ENCODE measurements at regions not wholly inside any gene's neighbourhood (a gene's known extent, or its start where the extent isn't known, plus 50 kb on each side); places are given as distances from the start of the nearest gene placed in this dataset.

DNA sequence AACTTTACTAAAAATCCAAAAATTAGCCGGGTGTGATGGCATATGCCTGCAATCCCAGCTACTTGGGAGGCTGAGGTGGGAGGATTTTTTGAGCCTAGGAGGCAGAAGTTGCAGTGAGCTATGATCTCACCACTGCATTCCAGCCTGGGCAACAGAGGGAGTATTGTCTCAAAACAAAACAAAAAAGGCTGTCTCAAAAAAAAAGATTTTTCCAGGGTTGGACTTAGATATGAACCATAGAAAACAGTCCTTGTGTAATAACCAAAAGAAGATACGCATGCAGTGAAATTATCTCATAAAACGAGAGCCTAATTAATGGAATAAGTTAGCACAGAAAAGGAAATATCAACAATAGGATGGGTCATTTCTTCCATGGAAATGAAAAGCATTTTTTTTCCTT lies 320.4 kb upstream of the RASGRP1 start:
- no peaks in the 10 kb centered on the region for H3K36me3 Mint-ChIP-seq (ENCODE audit: insufficient read depth)
- H3K4me3 Mint-ChIP-seq (ENCODE audit: low read depth), result no peak overlapping the region
- TF ChIP-seq, protein P1, sequence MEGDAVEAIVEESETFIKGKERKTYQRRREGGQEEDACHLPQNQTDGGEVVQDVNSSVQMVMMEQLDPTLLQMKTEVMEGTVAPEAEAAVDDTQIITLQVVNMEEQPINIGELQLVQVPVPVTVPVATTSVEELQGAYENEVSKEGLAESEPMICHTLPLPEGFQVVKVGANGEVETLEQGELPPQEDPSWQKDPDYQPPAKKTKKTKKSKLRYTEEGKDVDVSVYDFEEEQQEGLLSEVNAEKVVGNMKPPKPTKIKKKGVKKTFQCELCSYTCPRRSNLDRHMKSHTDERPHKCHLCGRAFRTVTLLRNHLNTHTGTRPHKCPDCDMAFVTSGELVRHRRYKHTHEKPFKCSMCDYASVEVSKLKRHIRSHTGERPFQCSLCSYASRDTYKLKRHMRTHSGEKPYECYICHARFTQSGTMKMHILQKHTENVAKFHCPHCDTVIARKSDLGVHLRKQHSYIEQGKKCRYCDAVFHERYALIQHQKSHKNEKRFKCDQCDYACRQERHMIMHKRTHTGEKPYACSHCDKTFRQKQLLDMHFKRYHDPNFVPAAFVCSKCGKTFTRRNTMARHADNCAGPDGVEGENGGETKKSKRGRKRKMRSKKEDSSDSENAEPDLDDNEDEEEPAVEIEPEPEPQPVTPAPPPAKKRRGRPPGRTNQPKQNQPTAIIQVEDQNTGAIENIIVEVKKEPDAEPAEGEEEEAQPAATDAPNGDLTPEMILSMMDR (IDR thresholded peaks at IDR 0.05; ENCODE audit: unreplicated experiment), result no peak
- H3K27ac Mint-ChIP-seq, result no peak overlapping the region
- no peaks in the 10 kb centered on the region for H3K27me3 Mint-ChIP-seq
- no peak for DNase-seq (ENCODE audit: low spot score, unreplicated experiment)
- no peaks in the 10 kb centered on the region for H3K9me3 Mint-ChIP-seq (ENCODE audit: low read depth)
- peaks cover 20% of the 10 kb centered on the region for H3K4me1 Mint-ChIP-seq (ENCODE audit: low read depth)

DNA sequence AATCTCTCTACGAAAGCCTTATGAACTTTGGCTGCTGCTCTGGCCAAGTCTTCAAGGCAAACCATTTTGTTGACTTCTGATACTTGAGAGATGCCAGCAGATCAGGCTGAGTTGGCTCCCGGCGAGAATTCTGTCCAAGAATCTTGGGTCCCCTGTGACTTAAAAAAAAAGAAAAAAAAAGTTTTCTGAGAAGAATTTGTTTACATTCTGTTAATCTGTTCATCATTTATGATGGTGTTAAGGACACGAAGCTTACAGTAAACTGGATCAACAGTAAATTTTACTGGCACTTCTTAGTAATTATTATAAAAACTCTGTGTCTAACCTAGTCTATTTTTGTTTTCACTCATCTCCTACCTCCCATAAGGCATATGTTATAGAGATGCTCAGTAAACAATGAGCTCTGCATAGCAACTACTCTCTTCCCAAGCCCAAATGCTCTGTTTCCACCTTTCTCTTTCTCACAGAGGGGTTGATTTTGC lies 320.9 kb upstream of the RASGRP1 start:
- no peak overlapping the region for H3K27ac Mint-ChIP-seq
- no peaks in the 10 kb centered on the region for H3K27me3 Mint-ChIP-seq
- peaks cover 22% of the 10 kb centered on the region for H3K4me1 Mint-ChIP-seq (ENCODE audit: low read depth)
- TF ChIP-seq, protein P1 (IDR thresholded peaks at IDR 0.05; ENCODE audit: unreplicated experiment), result no peak
- H3K36me3 Mint-ChIP-seq (ENCODE audit: insufficient read depth), result no peaks in the 10 kb centered on the region
- DNase-seq (ENCODE audit: low spot score, unreplicated experiment), result no peak
- no peaks in the 10 kb centered on the region for H3K9me3 Mint-ChIP-seq (ENCODE audit: low read depth)
- H3K4me3 Mint-ChIP-seq (ENCODE audit: low read depth), result no peak overlapping the region

DNA sequence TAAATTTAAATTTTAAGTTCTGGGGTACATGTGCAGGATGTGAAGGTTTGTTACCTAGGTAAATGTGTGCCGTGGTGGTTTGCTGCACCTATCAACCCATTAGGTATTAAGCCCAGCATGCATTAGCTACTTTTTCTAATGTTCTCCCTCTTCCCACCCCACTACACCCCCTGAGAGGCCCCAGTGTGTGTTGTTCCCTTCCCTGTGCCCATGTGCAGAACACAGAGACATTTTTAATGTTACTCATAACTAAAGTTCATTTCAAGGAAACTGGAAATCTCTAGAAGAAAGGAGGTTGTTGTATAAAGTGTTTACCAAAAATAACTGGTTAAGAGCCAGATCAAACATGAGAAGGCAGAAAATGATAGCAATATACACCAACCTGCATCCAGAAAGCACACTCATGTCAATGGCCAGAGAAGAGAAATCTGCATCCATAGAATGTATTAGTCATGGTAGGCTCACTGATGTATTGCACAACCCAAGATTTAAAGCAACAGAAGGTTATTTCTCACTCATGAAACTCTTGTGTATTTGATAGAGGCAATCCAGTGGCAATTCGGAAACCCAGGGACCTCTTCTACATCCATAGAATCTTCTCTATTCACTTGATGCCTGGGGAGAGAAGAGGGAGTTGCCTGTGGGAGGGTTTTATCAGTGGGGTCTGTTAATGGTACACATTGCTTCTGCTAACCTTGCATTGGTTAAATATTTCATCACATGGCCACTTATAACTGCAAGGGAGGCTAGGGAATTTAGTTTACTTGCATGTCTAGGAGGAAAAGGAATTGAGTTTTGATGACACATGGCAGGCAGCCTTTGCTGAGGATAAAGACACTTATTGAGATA lies 321.9 kb upstream of the RASGRP1 start:
- TF ChIP-seq, protein P1 (IDR thresholded peaks at IDR 0.05; ENCODE audit: unreplicated experiment), result no peak
- Mint-ChIP-seq H3K4me1 (ENCODE audit: low read depth) (peaks cover 22% of the 10 kb centered on the region), H3K4me3 (ENCODE audit: low read depth) (no peak overlapping the region), H3K9me3 (ENCODE audit: low read depth) (no peaks in the 10 kb centered on the region), H3K36me3 (ENCODE audit: insufficient read depth) (no peaks in the 10 kb centered on the region), H3K27me3 (no peaks in the 10 kb centered on the region), H3K27ac (no peak overlapping the region)
- DNase-seq (ENCODE audit: low spot score, unreplicated experiment), result no peak

DNA sequence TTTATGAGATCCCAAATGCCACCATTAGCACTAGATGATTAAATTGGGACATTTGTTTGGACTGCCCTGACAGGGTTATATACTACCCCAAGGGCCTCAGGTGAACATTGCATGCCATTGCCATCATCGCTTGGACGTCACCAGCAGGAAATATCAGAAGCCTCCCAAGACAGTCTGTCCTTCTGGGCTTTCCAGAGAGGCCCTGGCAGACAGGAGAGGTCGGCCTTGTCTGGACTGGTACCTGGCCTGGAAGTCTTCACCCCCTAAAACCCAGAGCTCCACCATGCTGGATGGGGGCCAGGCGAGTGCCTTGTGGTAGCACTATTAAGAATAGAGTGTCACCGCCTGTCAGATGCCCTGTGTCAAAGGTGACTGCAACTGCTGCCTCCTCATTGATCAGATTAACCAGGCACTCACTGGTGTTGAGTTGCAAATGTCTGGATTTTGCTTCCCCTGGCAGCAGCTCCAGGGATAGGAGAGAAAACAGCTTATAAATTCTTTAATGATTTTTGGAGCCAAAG lies 324.1 kb upstream of the RASGRP1 start:
- no peak overlapping the region for H3K4me3 Mint-ChIP-seq (ENCODE audit: low read depth)
- H3K9me3 Mint-ChIP-seq (ENCODE audit: low read depth), result peaks cover 7% of the 10 kb centered on the region
- DNase-seq (ENCODE audit: low spot score, unreplicated experiment), result no peak
- H3K36me3 Mint-ChIP-seq (ENCODE audit: insufficient read depth), result peaks cover 2% of the 10 kb centered on the region
- peaks cover 25% of the 10 kb centered on the region for H3K4me1 Mint-ChIP-seq (ENCODE audit: low read depth)
- H3K27ac Mint-ChIP-seq, result no peak overlapping the region
- TF ChIP-seq, protein P1 (IDR thresholded peaks at IDR 0.05; ENCODE audit: unreplicated experiment), result no peak
- no peaks in the 10 kb centered on the region for H3K27me3 Mint-ChIP-seq

DNA sequence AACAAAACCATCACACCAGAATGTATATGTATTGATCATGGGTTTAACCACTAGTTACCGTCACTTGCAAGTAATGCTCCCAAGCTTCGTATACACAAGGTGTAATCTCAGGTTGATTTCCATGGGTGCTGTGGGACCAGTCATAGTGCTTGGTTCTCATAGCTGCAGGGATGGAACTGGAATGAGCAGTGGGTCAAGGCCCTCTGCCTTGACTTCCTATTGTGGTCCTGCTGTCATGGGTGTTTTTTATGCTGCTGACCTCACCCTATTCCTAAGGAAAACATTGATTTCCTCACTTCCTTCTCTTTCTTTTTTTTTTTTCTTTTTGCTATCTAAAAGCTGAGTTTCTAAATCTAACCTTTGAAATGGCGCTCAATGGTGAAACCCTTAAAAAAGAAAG lies 325.6 kb upstream of the RASGRP1 start:
- Mint-ChIP-seq H3K27me3 (no peaks in the 10 kb centered on the region), H3K36me3 (ENCODE audit: insufficient read depth) (peaks cover 2% of the 10 kb centered on the region), H3K4me1 (ENCODE audit: low read depth) (peaks cover 31% of the 10 kb centered on the region), H3K9me3 (ENCODE audit: low read depth) (peaks cover 7% of the 10 kb centered on the region), H3K4me3 (ENCODE audit: low read depth) (no peak overlapping the region), H3K27ac (no peak overlapping the region)
- no peak for DNase-seq (ENCODE audit: low spot score, unreplicated experiment)
- TF ChIP-seq, protein P1 (IDR thresholded peaks at IDR 0.05; ENCODE audit: unreplicated experiment), result no peak

All from progenitor cell of endocrine pancreas (in vitro differentiated cells).